Peyer's patch (tissue), 4 donors: ENCODE measurements at regions not wholly inside any gene's neighbourhood (a gene's known extent, or its start where the extent isn't known, plus 50 kb on each side); places are given as distances from the start of the nearest gene placed in this dataset.

Experiments
- POLR2A ChIP-seq, 2 donors: fragments of 450-650 bp; IDR thresholded peaks; one replicate each; pipeline ENCODE4 v1.5.1; 2017; ENCODE audit warnings: antibody characterized with exemption in 2 of 2, mild to moderate bottlenecking in 2 of 2, moderate library complexity in 2 of 2
- TF ChIP-seq, protein P1 (sequence below), 6 experiments: fragments of 450-650 bp in 4 of 6; fragments of 200-600 bp in 2 of 6; sonication (generic) in 1 of 6; IDR thresholded peaks; one replicate each; pipeline ENCODE4 v1.5.1; 2017 to 2019; ENCODE audit warnings: antibody characterized with exemption in 6 of 6, mild to moderate bottlenecking in 3 of 6, moderate library complexity in 1 of 6

GRCh38 chr6:66725670-66726069 lies 1018.6 kb upstream of the EYS start:
- TF ChIP-seq, protein P1, sequence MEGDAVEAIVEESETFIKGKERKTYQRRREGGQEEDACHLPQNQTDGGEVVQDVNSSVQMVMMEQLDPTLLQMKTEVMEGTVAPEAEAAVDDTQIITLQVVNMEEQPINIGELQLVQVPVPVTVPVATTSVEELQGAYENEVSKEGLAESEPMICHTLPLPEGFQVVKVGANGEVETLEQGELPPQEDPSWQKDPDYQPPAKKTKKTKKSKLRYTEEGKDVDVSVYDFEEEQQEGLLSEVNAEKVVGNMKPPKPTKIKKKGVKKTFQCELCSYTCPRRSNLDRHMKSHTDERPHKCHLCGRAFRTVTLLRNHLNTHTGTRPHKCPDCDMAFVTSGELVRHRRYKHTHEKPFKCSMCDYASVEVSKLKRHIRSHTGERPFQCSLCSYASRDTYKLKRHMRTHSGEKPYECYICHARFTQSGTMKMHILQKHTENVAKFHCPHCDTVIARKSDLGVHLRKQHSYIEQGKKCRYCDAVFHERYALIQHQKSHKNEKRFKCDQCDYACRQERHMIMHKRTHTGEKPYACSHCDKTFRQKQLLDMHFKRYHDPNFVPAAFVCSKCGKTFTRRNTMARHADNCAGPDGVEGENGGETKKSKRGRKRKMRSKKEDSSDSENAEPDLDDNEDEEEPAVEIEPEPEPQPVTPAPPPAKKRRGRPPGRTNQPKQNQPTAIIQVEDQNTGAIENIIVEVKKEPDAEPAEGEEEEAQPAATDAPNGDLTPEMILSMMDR (IDR thresholded peaks at IDR 0.05) = no peak
- no peak for TF ChIP-seq POLR2A (IDR thresholded peaks at IDR 0.05)
